Activated CD4-positive, CD25-positive, alpha-beta regulatory T cell treated with anti-CD3 and anti-CD28 coated beads, Interleukin-2, amount 50 U/mL, for 72 hours (primary cell): ENCODE measurements at regions not wholly inside any gene's neighbourhood (a gene's known extent, or its start where the extent isn't known, plus 50 kb on each side); places are given as distances from the start of the nearest gene placed in this dataset.

Experiments
- DNase-seq: peaks from one replicate; pipeline ENCODE4 v3.0.0; 2021

DNA sequence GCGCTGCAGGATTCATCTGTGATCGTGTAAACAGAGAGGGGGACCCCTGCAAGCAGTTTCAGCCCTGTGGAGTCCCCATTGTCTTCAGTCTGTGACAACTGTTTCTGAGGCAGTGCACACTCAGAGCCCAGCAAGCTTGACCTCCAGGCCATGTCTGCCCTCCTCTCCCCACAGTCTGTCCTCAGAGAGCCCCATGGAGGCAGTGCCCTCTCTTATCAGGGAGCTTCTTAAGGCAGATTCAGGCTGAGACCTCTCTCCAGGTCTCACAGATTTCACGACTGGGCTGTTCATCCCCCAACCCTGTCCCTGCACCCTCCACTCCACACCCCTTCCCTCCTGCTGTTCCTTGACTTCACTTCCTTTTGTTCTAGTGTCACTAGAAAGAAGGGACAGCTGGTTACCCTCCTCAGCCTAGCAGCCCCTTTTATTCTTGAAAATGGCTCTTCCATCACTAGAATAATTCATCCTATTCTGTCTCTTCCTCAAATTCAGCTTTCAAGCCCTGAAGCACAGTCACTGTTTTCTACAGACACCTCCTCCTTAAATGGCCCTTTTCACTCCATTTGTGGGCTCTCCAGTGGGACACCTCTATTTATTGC lies 218.4 kb downstream of the MED10 start:
- no peak for DNase-seq

GRCh38 chr5:6158974-6159831 lies 219.1 kb downstream of the MED10 start:
- no peak for DNase-seq

DNA sequence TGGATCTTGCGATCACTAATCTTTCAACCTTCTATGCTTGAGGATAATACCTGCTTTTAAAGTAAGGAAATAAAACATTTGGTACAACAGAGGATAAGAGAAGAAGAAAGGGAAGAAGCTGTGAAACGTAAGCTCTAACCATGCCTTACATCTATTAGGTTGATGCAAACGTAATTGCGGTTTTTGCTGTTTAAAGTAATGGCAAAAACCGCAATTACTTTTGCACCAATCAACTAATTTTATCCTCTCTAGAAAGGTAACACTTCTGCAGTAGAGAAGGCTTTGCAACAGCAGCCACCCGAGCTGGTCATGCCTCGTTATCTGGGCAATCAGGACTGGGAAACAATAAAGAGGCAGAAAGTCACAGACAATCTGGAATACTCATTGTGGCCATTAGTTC lies 224.1 kb downstream of the MED10 start:
- no peak for DNase-seq

- DNase-seq, result no peak
These were observed 232.1 kb downstream of the MED10 start for GRCh38 chr5:6146271-6146670.

- DNase-seq, result no peak
These were observed 232.6 kb downstream of the MED10 start for GRCh38 chr5:6145616-6146237.

- DNase-seq, result no peak
These were observed 234.8 kb downstream of the MED10 start for GRCh38 chr5:6143523-6143922.

GRCh38 chr5:6142353-6142752 lies 236.0 kb downstream of the MED10 start:
- DNase-seq, result no peak

DNA sequence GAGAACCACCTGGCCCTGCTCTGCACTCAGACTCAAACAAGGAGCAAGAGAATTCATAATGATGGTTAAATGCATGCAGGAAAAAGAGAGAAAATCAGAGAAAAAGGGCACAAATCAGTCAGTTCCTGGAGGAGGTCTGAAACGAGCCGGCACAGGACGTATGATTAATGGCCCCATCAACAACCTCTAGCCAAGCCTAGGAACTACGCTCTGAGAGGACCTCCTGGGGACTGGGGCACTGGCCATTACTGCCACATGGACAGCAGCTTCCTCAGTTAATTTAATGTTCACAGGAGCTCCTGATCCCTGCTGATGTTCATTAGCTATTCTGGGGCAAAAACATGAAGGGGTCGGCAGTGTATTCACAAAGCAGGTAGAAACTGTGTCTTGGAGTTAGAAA lies 238.1 kb downstream of the MED10 start:
- DNase-seq, result no peak

GRCh38 chr5:6135977-6136376 lies 242.4 kb downstream of the MED10 start:
- no peak for DNase-seq

GRCh38 chr5:6134281-6134680 lies 244.1 kb downstream of the MED10 start:
- DNase-seq, result no peak

DNA sequence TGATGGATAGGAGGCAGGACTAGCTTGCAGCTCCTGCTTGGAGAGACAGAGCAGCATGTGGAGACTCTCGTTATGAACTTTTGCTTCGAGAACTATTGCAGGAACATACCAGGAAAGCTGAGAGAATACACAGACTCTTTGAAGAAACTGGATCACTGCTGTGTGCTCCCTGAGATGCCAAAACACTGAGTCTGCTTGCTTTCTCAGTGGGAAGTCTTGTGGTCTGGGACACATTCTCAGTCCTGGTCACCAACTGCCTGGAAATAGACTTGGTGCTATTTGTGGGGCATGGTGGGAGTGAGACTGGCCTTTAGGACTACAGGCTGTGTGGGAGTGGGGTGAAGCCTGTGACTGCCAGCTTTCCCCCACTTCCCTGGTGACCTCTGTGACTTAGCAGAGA lies 252.6 kb downstream of the MED10 start:
- DNase-seq, result no peak

- no peak for DNase-seq
These were observed 259.7 kb downstream of the MED10 start for GRCh38 chr5:6118691-6119090.

- DNase-seq, result no peak
These were observed 261.1 kb downstream of the MED10 start for GRCh38 chr5:6117212-6117611.

- no peak for DNase-seq
These were observed 262.5 kb downstream of the MED10 start for GRCh38 chr5:6115852-6116251.

- no peak for DNase-seq
These were observed 265.8 kb downstream of the MED10 start for GRCh38 chr5:6112538-6112937.

DNA sequence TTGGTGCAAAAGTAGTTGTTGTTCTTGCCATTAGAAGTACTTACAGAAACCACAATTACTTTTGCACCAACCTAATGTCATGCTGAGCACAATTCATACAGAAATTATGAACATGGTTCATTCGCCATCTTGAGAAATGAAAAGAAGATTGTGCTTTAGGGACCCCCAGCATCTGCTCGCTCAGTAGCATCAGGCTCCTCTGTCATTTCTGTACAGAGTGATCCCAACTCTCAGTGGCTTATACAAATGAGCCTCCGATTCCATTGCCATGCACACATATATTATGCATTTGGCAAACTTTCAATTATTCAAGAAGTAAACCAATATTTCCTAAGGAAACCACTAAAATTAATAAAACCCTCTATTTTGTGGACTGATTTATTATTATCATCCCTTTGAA lies 266.2 kb downstream of the MED10 start:
- DNase-seq, result no peak

- DNase-seq, result no peak
These were observed 267.2 kb downstream of the MED10 start for GRCh38 chr5:6111131-6111530.

- no peak for DNase-seq
These were observed 267.8 kb downstream of the MED10 start for GRCh38 chr5:6110441-6111005.

DNA sequence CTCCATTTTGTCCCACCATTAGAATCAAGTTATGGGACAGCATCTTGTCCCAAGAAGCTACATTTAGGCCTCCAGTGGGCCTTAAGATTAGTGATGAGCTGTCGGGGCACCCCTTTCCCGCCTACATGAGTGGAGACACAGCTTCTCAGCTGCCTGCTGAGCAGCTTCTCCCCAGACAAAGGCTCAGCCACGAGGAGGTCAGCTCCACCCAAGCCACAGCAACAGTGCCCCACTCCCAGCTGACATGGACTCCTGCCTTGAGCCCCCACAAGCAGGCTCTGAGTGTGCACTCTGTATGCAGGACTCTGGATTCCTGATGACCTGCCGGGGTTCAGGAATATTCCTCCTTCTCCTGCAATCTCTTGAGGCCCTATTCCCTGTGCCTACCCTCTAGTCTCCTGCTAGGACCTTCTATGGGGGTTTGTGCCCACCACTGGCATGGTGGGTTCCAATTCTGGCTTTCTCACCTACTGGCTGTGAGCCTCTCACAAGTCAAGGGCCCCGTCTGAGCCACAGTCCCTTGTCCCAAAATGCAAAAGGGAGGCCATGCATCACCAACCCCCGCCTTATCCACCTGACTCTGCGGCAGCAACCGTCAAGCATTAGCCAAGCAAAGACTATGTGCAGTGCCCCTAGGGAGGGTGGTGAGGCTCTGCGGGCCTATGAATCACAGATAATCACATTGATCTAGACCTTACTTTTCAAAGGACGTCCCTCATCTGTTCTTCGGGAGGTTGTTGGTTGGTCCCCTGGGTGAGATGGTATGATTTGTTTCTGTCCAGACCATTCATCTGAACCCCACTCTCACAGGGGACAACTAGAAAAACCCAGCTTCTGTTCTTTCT lies 269.1 kb downstream of the MED10 start:
- DNase-seq, result no peak

GRCh38 chr5:6108540-6108848 lies 269.9 kb downstream of the MED10 start:
- DNase-seq, result no peak

DNA sequence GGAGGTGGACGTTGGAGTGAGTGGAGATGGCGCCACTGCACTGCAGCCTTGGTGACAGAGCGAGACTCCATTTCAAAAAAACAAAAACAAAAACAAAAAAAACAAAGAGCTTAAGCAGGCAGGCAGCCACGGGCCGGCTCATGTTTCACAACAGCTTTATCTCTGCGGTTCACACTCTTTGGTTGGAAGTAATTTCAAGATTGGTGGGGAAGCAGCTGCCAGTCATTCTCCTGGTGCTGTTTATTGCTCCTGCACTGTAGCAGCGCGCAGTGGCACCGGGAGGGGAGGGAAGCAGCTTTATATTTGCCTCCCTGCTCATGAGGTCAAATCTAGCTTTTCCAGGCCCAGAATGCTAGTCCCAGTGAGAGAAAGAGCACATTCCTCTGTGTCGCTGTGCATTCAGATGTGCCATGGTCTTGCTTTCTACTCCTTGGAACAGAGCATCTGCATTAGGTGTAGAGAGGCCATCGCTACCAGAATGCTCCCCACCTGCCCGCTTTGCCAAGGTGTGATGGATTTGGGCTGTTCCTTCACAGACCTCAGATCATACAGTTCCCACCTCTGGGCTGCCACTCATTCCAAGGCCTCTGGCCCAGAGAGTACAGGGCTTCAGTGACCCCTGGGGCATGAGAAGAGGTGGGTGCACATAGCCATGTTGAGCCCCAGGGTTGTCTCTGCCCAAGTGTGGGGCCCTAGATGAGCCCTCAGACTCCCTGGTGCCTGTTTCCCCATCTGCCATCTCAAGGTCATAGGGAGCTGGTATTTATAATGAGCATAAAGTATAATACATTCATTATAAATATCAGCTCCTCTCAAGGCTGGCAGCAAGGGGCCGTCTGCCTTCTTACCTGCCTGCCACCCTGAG lies 270.4 kb downstream of the MED10 start:
- DNase-seq, result no peak

DNA sequence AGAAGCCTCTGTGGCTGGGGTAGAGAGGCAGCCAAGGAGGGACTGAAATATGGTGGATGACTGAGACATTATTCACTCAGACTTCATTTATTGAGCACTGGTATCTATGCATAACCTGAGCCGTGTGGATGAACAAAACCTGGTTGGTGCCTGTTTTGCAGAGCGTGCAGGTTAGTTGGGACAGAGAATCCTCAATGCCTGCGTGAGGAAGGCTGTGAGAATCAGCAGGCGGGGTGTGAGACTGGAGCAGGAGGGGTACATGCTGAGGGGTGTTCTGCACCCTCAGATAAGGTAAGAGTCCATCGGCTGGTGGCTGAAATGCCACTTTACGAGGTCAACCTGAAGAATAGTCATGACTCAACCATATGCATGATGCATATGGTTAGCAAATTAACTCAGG lies 271.6 kb downstream of the MED10 start:
- DNase-seq, result no peak
